ENCODE measurements at regions not wholly inside any gene's neighbourhood (a gene's known extent, or its start where the extent isn't known, plus 50 kb on each side); places are given as distances from the start of the nearest gene placed in this dataset.

DNA sequence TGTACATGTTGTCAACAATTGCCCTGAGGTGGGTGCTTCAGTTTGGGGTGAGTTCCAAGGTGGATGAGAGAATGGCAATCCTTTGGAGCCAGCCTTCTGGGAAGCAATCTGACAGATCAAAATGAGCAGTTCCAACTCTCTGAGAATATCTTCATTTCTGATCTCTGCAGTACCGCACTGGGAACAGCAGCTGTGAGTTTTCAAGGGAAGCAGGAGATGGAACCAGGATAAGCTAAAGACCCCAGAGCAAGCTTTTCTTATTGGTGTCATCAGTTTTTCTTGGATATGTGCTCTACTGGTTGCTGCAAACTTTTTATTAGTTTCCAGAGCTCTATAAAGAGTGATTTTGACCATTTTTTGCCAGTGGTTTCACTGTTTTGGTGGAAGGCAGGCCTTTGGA, 94.7 kb downstream of the KCNJ12 start (continued):
- TF ChIP-seq POLR2AphosphoS5 (IDR thresholded peaks at IDR 0.05; ENCODE audit: low read length) (no peak), CBX5 (IDR thresholded peaks at IDR 0.05; ENCODE audit: low read depth) (no peak), RELA (IDR thresholded peaks at IDR 0.05; ENCODE audit: borderline replicate concordance, partially characterized antibody) (no peak), ZNF384 (IDR thresholded peaks at IDR 0.05; ENCODE audit: borderline replicate concordance, low read depth, low read length) (no peak)
- TF ChIP-seq, protein P1, sequence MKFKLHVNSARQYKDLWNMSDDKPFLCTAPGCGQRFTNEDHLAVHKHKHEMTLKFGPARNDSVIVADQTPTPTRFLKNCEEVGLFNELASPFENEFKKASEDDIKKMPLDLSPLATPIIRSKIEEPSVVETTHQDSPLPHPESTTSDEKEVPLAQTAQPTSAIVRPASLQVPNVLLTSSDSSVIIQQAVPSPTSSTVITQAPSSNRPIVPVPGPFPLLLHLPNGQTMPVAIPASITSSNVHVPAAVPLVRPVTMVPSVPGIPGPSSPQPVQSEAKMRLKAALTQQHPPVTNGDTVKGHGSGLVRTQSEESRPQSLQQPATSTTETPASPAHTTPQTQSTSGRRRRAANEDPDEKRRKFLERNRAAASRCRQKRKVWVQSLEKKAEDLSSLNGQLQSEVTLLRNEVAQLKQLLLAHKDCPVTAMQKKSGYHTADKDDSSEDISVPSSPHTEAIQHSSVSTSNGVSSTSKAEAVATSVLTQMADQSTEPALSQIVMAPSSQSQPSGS (IDR thresholded peaks at IDR 0.05; ENCODE audit: low read length), result no peak
- TF ChIP-seq, protein P2, sequence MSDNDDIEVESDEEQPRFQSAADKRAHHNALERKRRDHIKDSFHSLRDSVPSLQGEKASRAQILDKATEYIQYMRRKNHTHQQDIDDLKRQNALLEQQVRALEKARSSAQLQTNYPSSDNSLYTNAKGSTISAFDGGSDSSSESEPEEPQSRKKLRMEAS (IDR thresholded peaks at IDR 0.05; ENCODE audit: low read depth, low read length), result no peak
- TF ChIP-seq, protein P3, sequence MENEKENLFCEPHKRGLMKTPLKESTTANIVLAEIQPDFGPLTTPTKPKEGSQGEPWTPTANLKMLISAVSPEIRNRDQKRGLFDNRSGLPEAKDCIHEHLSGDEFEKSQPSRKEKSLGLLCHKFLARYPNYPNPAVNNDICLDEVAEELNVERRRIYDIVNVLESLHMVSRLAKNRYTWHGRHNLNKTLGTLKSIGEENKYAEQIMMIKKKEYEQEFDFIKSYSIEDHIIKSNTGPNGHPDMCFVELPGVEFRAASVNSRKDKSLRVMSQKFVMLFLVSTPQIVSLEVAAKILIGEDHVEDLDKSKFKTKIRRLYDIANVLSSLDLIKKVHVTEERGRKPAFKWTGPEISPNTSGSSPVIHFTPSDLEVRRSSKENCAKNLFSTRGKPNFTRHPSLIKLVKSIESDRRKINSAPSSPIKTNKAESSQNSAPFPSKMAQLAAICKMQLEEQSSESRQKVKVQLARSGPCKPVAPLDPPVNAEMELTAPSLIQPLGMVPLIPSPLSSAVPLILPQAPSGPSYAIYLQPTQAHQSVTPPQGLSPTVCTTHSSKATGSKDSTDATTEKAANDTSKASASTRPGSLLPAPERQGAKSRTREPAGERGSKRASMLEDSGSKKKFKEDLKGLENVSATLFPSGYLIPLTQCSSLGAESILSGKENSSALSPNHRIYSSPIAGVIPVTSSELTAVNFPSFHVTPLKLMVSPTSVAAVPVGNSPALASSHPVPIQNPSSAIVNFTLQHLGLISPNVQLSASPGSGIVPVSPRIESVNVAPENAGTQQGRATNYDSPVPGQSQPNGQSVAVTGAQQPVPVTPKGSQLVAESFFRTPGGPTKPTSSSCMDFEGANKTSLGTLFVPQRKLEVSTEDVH (IDR thresholded peaks at IDR 0.05; ENCODE audit: low read depth, partially characterized antibody), result no peak

DNA sequence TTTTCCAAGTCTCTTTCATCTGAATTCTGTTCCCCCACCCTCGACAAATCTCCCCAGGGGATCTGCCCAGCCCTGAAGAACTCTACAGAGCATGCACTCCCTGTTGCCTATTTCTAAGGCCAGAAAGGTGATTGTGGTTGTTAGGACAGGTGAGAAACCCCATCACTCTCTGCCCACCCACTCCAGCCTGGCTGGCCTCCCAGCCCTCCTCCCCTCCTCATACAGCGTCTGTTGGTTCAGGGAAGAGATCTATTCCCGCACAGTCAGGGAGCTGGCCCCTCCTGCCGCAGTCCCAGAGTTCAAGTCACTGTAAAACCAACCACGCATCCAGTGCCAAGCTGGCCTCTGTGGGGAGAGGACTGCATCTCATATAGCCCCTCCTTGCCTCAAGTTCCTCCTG, 98.7 kb downstream of the KCNJ12 start:
- Histone ChIP-seq H3K9me3 (replicated peaks; ENCODE audit: control insufficient read depth, insufficient read depth, low read length) (no peaks in the 10 kb centered on the region; the same call in 2 of the 3 replicates), H3K4me3 (no peak overlapping the region), H3K4me1 (ENCODE audit: control insufficient read depth, insufficient read depth, low read length) (no peaks in the 10 kb centered on the region), H3K36me3 (ENCODE audit: control insufficient read depth in 2 of 2, insufficient read depth in 2 of 2, low read length in 1 of 2) (no peaks in the 10 kb centered on the region), H3K27me3 (replicated peaks in 1 of 2; ENCODE audit: control insufficient read depth in 2 of 2, insufficient read depth in 2 of 2, low read length in 1 of 2) (no peaks in the 10 kb centered on the region), H3K79me2 (ENCODE audit: control insufficient read depth, insufficient read depth, low read length) (no peaks in the 10 kb centered on the region), H3K27ac (ENCODE audit: control insufficient read depth, insufficient read depth) (no peak overlapping the region), H2AFZ (ENCODE audit: control insufficient read depth, low read depth, low read length) (no peak overlapping the region), H3K4me2 (ENCODE audit: control insufficient read depth, insufficient read depth) (no peak overlapping the region), H4K20me1 (ENCODE audit: control insufficient read depth, insufficient read depth) (no peaks in the 10 kb centered on the region; the same call in 1 of the 2 replicates), H3K9ac (ENCODE audit: control insufficient read depth, insufficient read depth, low read length) (no peak overlapping the region)
- no peak for TF ChIP-seq SPI1 (IDR thresholded peaks at IDR 0.05; ENCODE audit: borderline replicate concordance, insufficient read depth, low read depth, low read length)
- no peak for TF ChIP-seq SREBF2 (IDR thresholded peaks at IDR 0.05; ENCODE audit: low read length)
- TF ChIP-seq GATAD2B (conservative IDR thresholded peaks at IDR 0.05; ENCODE audit: low read depth), result no peak
- ChIA-PET CTCF (no interaction called here), SMC1A (ENCODE audit: uncharacterized antibody, unreplicated experiment) (no interaction called here), RAD21 (ENCODE audit: unreplicated experiment) (no interaction called here), POLR2A (no interaction called here)
- ATAC-seq (no peak), DNase-seq (ENCODE audit: low read depth, low spot score) (no peak), FAIRE-seq (no peak)
- WGBS (ENCODE audit: insufficient coverage, insufficient replicate concordance, low lambda C conversion rate, missing lambda C conversion rate), result 27% methylated on average over 5 of the region's 5 CpGs
- intact Hi-C loops (cut with micrococcal nuclease; ENCODE audit: unreplicated experiment), result no loop called here
- BruUV-seq (replicated peaks), result no TSS peak
- in situ Hi-C loops (cut with MboI), result loop anchor here (25.0 kb wide), 1 partner anchor 513 kb away; no protein-coding TSS in a partner anchor
